ENCODE measurements at regions not wholly inside any gene's neighbourhood (a gene's known extent, or its start where the extent isn't known, plus 50 kb on each side); places are given as distances from the start of the nearest gene placed in this dataset.
"Not testable (repeated sequence)": the region's sequence is repeated elsewhere in the genome, so short reads cannot be mapped to it uniquely, and the experiment has no call there.

- DNase-seq, result no peak
Measured at GRCh38 chr22:48079505-48080290, 1317.2 kb downstream of the TBC1D22A start.

GRCh38 chr22:48078825-48079224, 1316.4 kb downstream of the TBC1D22A start:
- DNase-seq, result no peak

- no peak for DNase-seq
Measured at GRCh38 chr22:48077699-48078098, 1315.2 kb downstream of the TBC1D22A start.

- DNase-seq, result no peak
Measured at GRCh38 chr22:48076008-48076407, 1313.6 kb downstream of the TBC1D22A start.

- no peak for DNase-seq
Measured at GRCh38 chr22:48075604-48076003, 1313.2 kb downstream of the TBC1D22A start.

GRCh38 chr22:48072777-48073176, 1310.3 kb downstream of the TBC1D22A start:
- no peak for DNase-seq

- no peak for DNase-seq
Measured at GRCh38 chr22:48071828-48072227, 1309.4 kb downstream of the TBC1D22A start.

- no peak for DNase-seq
Measured at GRCh38 chr22:48071305-48071704, 1308.9 kb downstream of the TBC1D22A start.

- DNase-seq, result no peak
Measured at GRCh38 chr22:48070760-48071159, 1308.3 kb downstream of the TBC1D22A start.

- no peak for DNase-seq
Measured at GRCh38 chr22:48070083-48070482, 1307.6 kb downstream of the TBC1D22A start.

GRCh38 chr22:48069256-48069655, 1306.8 kb downstream of the TBC1D22A start:
- DNase-seq, result no peak

- no peak for DNase-seq
Measured at GRCh38 chr22:48068323-48068885, 1306.0 kb downstream of the TBC1D22A start.

- no peak for DNase-seq
Measured at GRCh38 chr22:48065892-48066291, 1303.4 kb downstream of the TBC1D22A start.

- DNase-seq, result no peak
Measured at GRCh38 chr22:48061726-48062125, 1299.3 kb downstream of the TBC1D22A start.

GRCh38 chr22:48060266-48060665, 1297.8 kb downstream of the TBC1D22A start:
- no peak for DNase-seq

GRCh38 chr22:48059521-48059920, 1297.1 kb downstream of the TBC1D22A start:
- DNase-seq, result not testable (repeated sequence)

- DNase-seq, result no peak
Measured at GRCh38 chr22:48057116-48057835, 1294.8 kb downstream of the TBC1D22A start.

- DNase-seq, result no peak
Measured at GRCh38 chr22:48055827-48056226, 1293.4 kb downstream of the TBC1D22A start.

GRCh38 chr22:48055185-48055584, 1292.7 kb downstream of the TBC1D22A start:
- DNase-seq, result no peak

GRCh38 chr22:48054596-48054995, 1292.1 kb downstream of the TBC1D22A start:
- DNase-seq, result no peak

GRCh38 chr22:48053973-48054372, 1291.5 kb downstream of the TBC1D22A start:
- no peak for DNase-seq

GRCh38 chr22:48053486-48053885, 1291.0 kb downstream of the TBC1D22A start:
- no peak for DNase-seq

GRCh38 chr22:48052621-48052890, 1290.1 kb downstream of the TBC1D22A start:
- DNase-seq, result no peak
